Superior temporal gyrus (tissue), 1 donor: ENCODE measurements at regions not wholly inside any gene's neighbourhood (a gene's known extent, or its start where the extent isn't known, plus 50 kb on each side); places are given as distances from the start of the nearest gene placed in this dataset.

Experiments
- DNase-seq: peaks from one replicate; pipeline ENCODE4 v3.0.0-alpha.2; 2016; ENCODE audit errors: extremely low spot score

DNA sequence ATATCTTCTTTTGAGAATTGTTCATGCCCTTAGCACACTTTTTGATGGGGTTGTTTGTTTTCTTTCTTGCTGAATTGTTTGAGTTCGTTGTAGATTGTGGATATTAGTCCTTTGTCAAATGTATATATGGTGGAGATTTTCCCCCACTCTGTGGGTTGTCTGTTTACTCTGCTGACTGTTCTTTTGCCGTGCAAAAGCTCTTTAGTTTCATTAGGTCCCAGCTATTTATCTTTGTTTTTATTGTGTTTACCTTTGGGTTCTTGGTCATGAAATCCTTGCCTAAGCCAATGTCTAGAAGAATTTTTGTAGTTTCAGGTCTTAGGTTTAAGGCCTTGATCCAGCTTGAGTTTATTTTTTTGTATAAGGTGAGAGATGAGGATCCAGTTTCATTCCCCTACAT, 1372.6 kb upstream of the TENM3 start:
- DNase-seq, result no peak

DNA sequence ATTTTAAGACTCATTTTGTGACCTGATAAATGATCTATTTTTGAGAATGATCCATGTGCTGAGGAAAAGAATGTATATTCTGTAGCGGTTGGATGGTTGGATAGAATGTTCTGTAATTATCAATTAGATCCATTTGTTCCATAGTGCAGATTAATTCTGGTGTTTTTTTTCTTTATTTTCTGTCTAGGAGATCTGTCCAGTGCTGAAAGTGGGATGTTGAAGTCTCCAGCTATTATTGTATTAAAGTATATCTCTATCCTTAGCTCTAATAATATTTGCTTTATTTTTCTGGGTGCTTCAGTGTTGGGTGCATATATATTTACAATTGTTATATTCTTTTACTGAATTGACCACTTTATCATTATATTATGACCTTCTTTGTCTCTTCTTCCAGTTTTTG, 1344.9 kb upstream of the TENM3 start:
- no peak for DNase-seq

DNA sequence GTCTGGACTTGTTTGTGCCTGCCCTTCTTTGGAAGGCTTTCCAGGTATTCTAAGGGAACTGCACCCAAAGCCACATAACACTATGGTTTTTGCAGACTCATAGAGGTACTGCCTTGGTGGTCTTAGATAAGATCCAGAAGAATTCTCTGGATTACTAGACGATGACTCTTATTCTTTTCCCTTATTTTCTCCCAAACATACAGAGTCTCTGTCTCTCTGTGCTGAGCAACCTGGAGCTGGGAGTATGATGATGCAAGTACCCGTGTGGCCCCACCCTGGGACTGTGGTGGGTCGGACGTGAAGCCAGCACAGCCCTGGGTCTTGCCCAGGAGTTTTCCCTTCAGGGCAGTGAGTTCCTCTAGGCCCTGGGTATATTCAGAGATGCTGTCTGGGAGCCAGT, 1342.4 kb upstream of the TENM3 start:
- DNase-seq, result no peak

DNA sequence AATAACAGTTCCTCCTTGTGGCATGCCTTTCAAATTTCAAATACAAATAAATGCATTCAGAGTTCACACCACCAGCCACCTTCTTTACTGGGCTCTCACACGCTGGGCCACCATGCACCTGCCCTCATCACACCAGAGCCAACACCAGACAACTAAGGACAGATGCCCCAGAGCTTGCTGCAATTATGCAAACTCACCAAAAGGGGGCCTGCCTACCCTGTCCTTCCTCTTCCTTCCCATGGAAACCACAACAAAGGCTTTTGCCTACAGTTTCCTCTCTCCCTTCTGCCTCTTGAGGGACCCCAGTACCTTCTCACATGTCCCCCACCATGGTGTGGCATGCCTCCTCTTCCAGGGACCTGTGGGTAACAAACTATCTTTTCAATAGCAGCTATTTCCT, 1333.9 kb upstream of the TENM3 start:
- no peak for DNase-seq

DNA sequence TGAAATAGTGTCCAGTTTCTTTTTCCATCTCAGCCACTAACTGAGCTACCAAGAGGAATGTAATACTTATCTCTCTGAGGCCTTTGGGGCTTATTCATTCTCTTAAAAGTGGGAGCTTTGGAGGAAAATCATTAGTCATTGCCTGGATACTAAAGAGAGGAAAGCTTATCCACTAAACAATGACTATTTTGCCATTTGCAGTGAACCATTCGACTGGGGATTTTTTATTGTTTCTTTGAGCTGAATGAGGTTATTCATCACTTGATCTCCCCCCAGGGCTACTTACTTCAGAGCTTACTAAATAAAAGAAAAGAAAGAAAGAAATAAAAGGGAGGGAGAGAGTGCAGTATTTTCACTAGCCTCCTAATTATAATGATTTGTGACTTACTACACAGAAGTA, 1329.5 kb upstream of the TENM3 start:
- no peak for DNase-seq

DNA sequence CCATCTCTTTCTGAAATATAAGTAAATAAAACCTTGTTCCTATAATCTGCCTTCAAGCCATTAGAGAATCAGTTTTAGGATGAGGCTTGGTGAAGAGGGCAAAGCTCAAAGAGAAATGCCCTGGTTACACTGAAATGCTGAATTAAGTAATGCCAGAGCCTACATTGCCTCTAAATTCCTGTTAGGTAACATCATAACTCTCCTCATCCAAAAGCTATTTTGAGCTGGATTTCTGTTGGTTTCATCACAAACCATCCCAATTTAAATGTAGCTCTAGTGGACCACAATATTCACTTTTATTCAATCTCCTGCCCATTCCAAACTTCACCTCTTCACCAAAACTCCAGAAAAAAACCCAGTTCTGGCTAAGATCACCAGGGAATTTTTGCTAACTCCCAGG, 1319.7 kb upstream of the TENM3 start:
- no peak for DNase-seq

DNA sequence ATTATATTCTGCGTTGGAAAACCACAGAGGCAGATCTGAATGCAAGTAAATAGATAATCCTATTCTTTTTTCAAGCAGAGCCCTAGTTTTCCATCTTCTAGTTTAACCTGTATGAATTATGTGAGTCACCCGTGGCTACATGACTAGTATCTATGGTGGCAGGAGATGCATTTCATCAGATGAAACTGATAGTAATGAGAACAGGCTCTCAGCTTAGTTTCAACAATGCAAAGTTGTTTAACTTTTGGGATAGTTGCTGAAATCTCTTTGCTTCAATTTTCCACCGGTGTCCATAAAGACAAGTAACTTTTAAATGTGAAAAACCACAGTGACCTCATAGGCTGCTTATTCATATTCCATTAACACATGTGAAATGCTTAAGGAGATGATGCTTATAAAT, 1317.4 kb upstream of the TENM3 start:
- no peak for DNase-seq

DNA sequence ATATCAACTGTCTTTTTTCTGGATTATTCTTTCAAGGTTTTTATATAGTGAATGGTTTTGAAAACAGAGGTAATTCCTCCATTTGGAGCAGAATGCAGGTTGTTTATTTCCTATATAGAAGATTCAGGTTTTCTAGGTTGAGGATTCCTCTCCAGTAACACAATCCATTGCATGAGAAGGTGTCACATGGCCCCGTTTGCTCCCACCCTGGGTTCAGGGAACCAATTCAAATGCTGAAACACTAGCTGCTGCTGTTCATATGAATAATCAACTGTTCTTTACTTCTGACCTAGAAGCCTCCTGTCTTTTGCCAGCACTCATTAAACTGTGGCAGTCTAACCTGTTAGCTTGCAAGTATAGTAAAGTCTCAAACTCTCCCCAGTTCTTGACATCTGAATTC, 1316.9 kb upstream of the TENM3 start:
- DNase-seq, result no peak

DNA sequence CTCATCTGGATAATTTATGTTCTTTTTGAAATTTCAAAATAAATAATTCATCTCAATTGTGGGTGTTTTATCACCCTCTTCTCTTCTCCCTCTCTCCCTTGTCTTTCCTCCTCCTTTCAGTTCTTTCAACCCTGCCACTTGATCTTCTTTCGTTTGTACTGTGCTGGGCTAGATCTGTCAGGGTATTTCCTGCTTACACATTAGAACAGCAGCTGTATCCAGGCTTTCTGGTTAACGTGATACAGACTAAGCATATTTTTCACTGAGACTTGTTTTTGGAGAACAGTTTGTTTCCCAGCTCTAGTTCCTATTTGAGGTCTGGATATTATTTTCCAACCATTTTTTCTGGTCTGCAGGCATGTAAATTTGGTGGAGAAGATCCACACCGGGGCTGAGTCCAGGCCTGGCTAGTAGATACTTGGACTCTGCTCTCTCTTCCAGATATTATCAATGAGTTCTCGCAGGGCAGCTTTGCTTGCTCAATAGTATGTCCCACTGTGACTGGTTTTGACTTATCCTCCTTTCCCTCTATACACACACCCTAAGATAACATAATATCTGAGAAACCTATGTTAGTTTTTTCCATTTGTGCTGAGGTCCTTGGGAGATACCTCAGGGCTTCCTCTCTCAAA, 1310.7 kb upstream of the TENM3 start:
- DNase-seq, result no peak

DNA sequence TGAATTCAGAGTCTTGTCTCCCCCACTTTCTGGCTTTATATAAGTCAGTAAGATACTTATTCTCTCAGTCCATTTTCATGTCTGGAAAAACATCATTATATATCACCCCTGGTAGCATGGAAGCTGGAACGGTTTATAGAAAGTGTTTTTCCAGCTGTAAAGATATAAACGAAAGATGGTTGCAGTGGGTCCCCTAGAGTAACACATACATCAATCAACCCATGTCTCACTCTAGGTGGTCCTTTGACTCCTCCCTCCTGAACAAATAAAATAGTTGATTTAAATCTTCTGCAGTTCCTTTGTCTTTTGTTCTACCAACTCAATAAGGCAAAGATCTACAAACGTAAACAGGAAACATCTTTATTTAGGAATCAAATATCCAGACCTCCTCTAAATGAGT, 1306.1 kb upstream of the TENM3 start:
- DNase-seq, result no peak

DNA sequence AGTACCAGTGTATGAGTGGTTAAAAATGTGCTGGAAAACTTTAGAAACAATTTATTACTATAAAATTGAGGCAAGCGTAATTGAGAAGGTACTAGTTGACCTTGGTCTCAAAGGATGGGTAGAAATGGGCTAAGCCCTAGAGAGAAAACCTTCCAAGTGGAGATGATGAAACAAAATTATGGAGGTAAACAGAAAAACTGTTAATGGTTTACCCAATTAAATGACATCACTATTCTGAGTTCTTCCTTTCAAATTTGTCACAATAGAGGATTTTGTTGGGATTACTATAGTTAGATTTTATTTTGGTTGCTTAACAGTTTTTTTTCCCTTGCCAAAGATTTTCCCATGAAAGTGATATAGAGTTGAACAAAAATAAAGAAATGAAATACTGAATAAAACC, 1302.5 kb upstream of the TENM3 start:
- no peak for DNase-seq

DNA sequence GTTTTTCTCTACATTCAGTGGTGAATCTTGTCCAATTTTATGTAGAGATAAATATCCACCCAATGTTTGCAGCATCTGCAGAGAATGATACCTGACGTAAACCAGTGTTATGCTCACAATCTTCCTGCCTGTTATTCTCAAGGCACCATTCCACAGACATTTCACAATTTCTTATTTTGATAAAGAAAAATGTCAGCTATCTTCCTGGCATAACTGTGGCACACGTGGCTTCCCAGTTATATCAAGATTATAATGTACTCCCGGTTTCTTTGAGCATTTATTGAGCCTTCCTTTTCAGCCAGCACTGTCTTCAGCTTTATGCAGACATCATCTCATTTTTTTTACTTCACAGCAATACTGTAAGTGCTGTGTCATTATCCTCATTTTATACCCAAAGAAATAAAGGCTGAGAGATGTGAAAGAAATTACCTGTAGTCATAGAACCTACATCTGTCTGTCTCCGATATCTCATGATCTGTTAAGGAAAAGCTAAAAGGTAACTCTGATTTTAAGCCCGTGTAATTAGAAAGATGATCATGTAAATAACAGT, 1300.8 kb upstream of the TENM3 start:
- DNase-seq, result no peak

DNA sequence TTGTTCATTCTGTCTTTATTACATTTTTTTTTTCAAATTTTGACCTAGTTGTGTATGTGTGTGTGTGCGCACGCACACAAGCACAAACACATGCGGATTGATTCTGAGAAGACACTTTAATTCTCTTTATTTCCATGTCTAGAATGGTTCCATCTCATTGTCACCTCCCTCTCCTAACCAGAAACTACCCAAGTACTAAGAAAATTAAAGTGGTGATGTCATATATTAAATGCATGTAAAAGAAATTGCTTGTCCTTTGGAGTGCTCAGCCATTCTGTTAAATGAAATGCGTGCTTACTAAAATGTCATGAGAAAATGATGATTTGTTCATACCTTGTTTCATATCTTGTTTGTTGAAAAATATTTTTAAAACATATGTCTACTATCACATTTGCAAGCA, 1297.0 kb upstream of the TENM3 start:
- no peak for DNase-seq

DNA sequence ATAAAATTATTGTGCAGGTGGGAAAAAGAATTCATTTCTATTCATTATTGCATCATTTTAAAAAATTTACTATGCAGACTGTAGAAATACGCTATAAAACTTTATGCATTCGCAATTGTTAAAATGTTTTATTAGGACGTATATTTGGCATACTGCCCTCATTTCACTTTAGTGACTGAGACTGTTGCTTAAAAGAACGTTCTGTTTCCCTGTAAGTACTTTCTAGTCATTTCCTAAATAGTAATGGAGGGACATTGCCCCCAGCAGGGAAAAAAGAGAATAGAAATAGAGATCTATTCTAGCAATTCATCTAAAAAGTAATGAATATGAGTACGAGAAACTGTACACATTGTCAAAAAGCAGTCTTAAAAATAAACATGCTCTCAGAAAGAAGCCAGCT, 1295.8 kb upstream of the TENM3 start:
- no peak for DNase-seq

DNA sequence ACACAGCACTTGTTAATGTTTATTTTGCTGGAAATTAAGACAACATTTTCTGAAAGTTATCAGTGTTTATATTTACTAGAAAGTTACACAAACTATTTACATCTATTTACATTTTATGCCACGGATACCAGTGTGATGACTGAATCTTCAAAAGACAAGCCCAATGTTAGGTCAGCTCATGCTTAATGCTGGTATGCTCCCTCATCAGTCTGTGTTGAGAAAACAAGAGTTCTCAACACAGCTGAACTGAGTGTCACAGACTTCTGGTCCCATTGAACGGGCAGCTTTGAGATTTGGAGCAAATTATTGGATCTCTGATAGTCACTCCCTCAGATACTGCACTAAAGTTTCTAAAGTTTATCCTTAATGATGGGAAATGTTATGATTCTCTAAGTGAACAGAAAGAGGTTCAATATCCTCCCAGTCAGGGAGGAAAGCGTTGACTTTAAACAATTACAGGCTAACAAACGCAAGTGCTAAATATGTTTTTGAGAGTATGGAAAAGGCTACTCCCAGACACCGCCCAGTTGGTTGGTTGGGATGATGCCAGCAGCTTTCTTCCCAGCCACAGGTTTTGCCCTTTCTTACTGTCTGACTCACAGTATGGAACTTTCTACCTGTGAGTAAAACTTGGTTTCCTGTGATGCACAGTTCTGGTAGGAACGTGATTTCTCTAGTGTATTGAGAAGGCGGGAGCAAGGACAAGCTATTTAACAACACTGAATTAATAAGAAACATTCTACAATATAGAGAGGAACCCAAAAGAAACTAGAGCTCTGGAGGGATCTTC, 1293.6 kb upstream of the TENM3 start:
- no peak for DNase-seq

DNA sequence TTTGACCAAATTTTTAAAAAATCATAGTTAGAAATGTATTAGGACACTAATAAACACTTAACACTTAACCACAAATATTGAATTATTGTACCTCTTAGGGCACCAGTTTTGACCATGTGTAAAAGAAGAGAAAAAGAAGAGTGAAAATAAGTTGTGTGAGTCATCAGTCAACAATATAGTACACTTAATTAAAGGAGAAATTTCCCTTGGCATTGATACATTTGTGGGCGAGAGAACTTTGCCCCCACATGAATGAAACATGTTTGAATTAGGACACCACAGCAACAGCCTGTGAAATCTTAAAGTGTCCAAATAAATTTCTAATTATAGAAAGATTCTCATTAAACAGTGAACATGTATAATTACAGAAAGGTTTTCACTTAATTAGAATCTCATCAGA, 1292.8 kb upstream of the TENM3 start:
- DNase-seq, result no peak

DNA sequence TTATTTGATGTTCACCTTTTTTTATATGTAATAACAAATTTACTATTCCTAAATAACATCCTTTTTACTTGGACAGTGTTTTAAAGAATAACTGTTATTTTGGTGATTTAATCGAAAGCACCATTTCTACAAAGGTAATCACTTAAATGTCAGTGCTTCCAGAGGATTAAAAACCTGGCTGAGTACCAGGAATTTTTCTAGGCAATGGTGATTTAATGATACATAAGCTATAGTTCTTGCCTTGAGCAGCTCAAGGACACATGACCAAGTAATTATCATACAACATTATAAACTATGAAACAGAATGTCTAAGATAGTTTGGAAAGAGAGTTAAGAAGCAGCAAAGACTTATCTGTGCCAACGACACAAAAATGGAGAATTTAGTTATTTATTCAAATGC, 1291.9 kb upstream of the TENM3 start:
- no peak for DNase-seq

DNA sequence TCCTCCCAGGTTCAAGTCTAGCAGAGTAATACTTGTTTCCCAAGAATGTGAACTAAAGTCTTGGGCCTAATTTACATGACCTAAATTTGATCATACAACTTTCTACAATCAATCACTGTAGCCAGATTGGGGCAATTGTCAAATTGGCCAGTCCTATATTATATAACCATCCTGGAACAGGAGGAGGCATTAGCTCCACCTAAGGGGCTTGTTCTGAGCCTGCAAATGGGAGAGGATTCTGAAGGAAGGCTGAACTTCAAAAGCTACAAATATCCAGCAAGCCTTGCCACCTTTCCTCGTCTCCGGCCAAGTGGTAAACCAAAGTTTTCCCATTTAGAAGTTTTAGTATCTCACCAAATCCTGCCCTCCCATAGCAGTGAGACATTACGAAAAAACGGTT, 1289.6 kb upstream of the TENM3 start:
- no peak for DNase-seq

DNA sequence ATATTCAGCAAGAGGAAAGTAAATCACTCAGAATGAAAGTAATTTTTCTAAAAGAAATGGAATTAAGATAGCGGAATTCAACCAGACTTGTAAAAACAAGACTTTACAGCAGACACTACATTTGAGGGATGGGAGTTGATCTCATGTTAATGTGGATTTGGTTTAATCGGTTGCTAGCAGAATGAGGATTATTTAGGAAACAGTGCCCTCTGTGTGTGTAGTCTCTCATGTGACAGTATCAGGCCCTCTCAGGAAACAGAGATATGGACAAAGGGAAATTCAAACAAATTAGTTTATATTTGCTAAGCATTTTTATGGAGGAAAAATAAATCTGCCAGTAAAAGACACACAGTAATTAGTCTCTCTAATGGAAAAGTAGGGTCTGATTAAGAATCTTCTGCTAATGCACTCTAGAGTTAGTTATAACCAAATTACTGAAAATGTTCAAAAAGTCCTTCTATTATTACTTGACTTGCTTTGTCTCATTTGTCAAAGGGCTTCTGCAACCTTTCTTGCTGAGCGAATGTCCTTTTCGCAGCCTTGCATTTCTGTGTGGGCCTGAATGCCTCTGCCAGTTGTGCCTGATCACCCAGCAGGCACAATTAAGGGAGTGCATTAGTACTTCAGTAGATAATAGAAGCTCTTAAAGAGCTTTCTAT, 1282.3 kb upstream of the TENM3 start:
- peak; percentile 69 for DNase-seq

DNA sequence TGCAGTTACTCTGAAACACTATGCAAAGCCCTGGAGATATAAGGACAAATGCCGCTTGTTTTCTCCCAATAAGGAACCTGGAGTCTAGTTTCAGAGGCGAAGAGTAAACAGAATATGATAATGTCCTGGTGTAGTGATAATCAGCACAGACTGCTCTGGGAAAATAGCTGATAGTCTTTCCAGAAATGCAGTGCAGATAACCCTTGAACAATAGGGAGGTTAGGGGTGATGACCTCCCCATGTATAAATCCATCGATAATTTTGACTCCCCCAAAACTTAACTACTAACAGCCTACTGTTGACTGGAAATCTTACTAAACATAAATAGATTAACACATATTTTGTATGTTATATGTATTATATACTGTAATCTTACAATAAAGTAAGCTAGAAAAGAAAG, 1280.9 kb upstream of the TENM3 start:
- DNase-seq, result no peak

DNA sequence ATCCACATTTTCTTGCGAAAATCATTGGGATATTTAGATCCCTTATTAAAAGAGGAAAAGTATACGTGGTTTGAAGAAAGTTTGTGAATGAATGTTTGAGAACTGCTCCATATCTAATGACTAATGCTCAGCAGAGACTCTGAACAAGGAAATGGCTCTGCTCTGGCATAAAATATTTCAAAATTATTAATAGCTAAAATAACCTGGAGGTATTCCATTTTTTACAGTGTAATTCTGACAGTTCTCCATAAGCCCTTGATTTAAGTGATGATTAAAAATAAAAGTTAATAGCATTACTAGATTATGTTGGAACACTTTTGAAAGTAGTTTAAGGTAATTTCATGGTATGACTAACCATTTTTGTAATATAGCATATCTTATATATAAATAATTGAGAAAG, 1276.9 kb upstream of the TENM3 start:
- DNase-seq, result no peak

DNA sequence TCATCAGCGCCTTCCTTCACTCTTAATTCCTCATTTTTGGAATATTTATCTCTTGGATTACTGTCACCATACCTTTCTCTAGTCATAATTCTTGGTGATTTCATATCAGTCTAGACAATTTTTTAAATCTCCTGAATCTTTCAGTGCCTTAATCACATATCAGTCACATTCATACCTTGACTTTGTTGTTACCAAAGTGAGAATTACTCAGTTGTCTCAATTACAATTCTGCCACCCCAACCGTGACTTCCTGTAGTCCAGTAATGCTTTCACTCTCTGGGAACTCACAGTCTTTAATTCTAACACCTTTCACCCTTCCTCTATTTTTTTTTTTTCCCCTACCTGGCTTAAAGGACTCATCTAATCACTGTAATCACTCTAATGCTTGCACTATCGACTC, 1275.3 kb upstream of the TENM3 start:
- no peak for DNase-seq

DNA sequence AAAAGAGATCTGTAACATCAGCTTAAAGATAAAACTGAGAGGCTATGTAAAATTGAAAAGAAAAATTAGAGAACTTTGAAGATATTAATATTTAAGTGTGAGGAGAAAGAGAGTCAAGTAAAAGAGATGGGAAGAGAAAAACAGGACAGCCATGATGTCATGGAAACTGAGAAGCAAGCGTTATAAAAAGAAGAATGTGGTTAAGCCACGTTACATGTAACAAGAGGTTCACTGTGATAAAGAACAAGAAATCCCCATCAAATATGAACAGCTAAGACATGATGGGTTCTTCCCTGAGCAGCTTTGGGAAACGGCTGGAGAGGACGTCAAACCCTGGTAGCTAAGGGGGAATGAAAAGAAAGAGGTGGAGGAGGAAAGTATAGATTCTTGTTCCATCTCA, 1269.3 kb upstream of the TENM3 start:
- no peak for DNase-seq
